ENCODE measurements at regions not wholly inside any gene's neighbourhood (a gene's known extent, or its start where the extent isn't known, plus 50 kb on each side); places are given as distances from the start of the nearest gene placed in this dataset.
"Not testable (repeated sequence)": the region's sequence is repeated elsewhere in the genome, so short reads cannot be mapped to it uniquely, and the experiment has no call there.

DNA sequence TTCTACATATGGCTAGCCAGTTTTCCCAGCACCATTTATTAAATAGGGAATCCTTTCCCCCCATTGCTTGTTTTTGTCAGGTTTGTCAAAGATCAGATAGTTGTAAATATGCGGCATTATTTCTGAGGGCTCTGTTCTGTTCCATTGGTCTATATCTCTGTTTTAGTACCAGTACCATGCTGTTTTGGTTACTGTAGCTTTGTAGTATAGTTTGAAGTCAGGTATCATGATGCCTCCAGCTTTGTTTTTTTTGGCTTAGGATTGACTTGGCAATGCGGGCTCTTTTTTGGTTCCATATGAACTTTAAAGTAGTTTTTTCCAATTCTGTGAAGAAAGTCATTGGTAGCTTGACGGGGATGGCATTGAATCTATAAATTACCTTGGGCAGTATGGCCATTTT, 60.0 kb upstream of the GPC3 start:
- H3K4me1 ChIP-seq (ENCODE audit: control insufficient read depth, insufficient read depth, low read length); H3K9ac ChIP-seq (ENCODE audit: low read depth, low read length); H3K9me3 ChIP-seq (ENCODE audit: control insufficient read depth, insufficient read depth, low read length); H3K27me3 ChIP-seq (ENCODE audit: control insufficient read depth, insufficient read depth, low read length); H3K4me3 ChIP-seq (ENCODE audit: low read depth, low read length); H3K36me3 ChIP-seq (ENCODE audit: control insufficient read depth, insufficient read depth, low read length); H3K27ac ChIP-seq (ENCODE audit: low read depth, low read length): not testable (repeated sequence)

DNA sequence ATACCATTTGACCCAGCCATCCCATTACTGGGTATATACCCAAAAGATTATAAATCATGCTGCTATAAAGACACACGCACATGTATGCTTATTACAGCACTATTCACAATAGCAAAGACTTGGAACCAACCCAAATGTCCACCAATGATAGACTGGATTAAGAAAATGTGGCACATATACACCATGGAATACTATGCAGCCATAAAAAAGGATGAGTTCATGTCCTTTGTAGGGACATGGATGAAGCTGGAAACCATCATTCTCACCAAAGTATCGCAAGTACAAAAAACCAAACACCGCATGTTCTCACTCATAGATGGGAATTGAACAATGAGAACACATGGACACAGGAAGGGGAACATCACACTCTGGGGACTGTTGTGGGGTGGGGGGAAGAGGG, 81.7 kb upstream of the GPC3 start:
- H3K27ac ChIP-seq (ENCODE audit: low read depth, low read length); H3K4me1 ChIP-seq (ENCODE audit: control insufficient read depth, insufficient read depth, low read length); H3K9me3 ChIP-seq (ENCODE audit: control insufficient read depth, insufficient read depth, low read length); H3K9ac ChIP-seq (ENCODE audit: low read depth, low read length); H3K4me3 ChIP-seq (ENCODE audit: low read depth, low read length); H3K36me3 ChIP-seq (ENCODE audit: control insufficient read depth, insufficient read depth, low read length); H3K27me3 ChIP-seq (ENCODE audit: control insufficient read depth, insufficient read depth, low read length): not testable (repeated sequence)

DNA sequence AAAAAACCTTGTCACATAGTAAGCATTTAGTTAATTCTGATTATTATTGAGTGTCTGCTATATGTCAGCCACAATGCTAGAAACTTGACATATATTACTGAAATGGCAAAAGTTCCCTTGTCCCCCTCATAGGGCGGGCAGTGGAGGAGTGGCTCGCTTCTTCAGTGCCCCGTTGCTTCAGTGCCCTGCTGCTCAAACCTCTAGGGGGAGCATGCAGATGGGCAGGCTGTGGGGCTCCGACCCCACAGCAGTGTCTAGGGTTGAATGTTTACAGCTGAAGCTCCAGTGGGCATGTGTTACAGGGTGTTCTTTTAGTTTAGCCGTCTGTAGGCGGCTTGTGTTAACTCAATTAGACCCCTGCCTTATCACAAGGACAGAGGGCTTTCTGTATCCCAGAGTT, 86.5 kb upstream of the GPC3 start:
- not testable (repeated sequence) for H3K36me3 ChIP-seq (ENCODE audit: control insufficient read depth, insufficient read depth, low read length)

DNA sequence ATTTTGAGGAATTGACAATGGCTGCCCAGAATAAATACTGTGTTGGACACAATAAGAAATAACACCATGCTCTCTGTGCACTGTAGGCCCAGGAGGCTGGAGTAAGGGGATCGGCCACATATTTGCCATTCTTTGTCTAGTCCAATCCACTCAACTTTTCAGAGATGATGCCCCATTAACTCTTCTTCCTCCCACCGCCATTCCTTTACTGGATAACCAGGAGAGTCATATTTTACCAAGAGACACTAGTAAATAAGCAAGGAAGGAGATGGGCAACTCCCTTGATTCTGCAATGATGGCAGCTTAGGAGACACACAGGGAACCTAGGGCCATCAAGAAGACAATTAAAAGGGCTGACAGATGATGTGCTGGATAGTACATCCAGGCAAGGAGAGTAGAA, 87.9 kb upstream of the GPC3 start:
- Histone ChIP-seq H3K4me1 (ENCODE audit: control insufficient read depth, insufficient read depth, low read length) (no peaks in the 10 kb centered on the region), H3K27me3 (ENCODE audit: control insufficient read depth, insufficient read depth, low read length) (no peaks in the 10 kb centered on the region; the same call in 1 of the 2 replicates), H3K27ac (ENCODE audit: low read depth, low read length) (no peak overlapping the region), H3K36me3 (ENCODE audit: control insufficient read depth, insufficient read depth, low read length) (no peaks in the 10 kb centered on the region), H3K4me3 (ENCODE audit: low read depth, low read length) (no peak overlapping the region), H3K9me3 (ENCODE audit: control insufficient read depth, insufficient read depth, low read length) (peaks cover 10% of the 10 kb centered on the region), H3K9ac (ENCODE audit: low read depth, low read length) (no peak overlapping the region)

More for the DNA sequence above, 86.5 kb upstream of the GPC3 start:
- not testable (repeated sequence) for H3K9ac ChIP-seq (ENCODE audit: low read depth, low read length); H3K4me1 ChIP-seq (ENCODE audit: control insufficient read depth, insufficient read depth, low read length); H3K27me3 ChIP-seq (ENCODE audit: control insufficient read depth, insufficient read depth, low read length); H3K4me3 ChIP-seq (ENCODE audit: low read depth, low read length); H3K27ac ChIP-seq (ENCODE audit: low read depth, low read length); H3K9me3 ChIP-seq (ENCODE audit: control insufficient read depth, insufficient read depth, low read length)

DNA sequence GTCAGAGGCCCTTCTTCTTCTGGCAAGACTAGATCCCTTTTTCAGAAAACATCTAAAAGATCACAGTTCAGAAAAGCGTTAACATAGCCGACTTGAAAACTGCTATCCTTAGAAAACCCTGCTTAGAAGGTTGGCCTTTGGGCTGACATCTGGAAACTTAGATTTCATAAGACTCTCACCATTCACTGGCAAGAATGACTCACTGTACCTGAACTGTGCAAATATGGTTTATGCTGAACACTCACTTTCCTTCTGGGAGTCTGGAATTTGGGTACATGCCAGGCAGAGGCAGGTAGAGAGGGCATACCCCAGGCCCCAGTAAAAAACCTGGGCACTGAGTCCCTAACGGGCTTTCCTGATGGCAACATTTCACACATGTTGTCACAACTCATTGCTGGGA, 88.8 kb upstream of the GPC3 start:
- Histone ChIP-seq H3K9me3 (ENCODE audit: control insufficient read depth, insufficient read depth, low read length) (peaks cover 13% of the 10 kb centered on the region), H3K27ac (ENCODE audit: low read depth, low read length) (no peak overlapping the region), H3K4me3 (ENCODE audit: low read depth, low read length) (no peak overlapping the region), H3K36me3 (ENCODE audit: control insufficient read depth, insufficient read depth, low read length) (no peaks in the 10 kb centered on the region), H3K9ac (ENCODE audit: low read depth, low read length) (no peak overlapping the region), H3K4me1 (ENCODE audit: control insufficient read depth, insufficient read depth, low read length) (no peaks in the 10 kb centered on the region), H3K27me3 (ENCODE audit: control insufficient read depth, insufficient read depth, low read length) (no peaks in the 10 kb centered on the region; the same call in 1 of the 2 replicates)

DNA sequence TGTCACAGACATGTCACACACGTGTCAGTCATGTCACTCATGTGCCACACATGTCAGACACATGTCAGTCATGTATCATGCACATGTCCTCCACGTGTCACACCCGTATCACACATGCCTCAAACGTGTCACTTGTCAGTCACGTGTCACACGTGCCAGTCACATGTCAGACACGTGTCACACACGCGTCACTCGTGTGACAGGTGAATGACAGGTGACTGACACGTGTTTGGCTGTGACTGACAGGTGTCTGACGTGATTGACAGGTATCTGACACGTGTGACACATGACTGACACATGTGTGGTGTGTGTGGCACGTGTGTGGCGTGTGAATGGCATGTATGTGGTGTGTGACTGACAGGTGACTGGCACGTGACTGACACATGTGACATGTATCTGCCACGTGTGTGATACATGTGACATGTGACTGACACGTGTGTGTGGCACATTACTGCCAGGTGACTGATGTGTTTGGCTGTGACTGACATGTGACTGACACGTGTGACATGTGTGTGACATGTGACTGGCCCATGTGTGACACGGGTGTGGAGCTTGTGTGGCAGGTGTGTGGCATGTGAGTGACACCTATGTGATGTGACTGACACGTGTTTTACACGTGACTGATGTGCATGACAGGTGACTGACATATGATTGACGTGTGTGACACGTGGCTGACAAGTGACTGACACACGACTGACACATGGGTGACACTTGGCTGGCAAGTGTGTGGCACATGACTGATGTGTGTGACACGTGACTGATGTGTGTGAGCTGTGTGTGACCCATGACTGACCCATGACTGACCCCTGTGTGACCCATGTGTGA, 90.7 kb upstream of the GPC3 start:
- Histone ChIP-seq H3K4me3 (ENCODE audit: low read depth, low read length) (no peak overlapping the region; the same call in 1 of the 2 replicates), H3K9me3 (ENCODE audit: control insufficient read depth, insufficient read depth, low read length) (peaks cover 17% of the 10 kb centered on the region), H3K27me3 (ENCODE audit: control insufficient read depth, insufficient read depth, low read length) (no peaks in the 10 kb centered on the region; the same call in 1 of the 2 replicates), H3K9ac (ENCODE audit: low read depth, low read length) (no peak overlapping the region), H3K27ac (ENCODE audit: low read depth, low read length) (no peak overlapping the region), H3K4me1 (ENCODE audit: control insufficient read depth, insufficient read depth, low read length) (no peaks in the 10 kb centered on the region), H3K36me3 (ENCODE audit: control insufficient read depth, insufficient read depth, low read length) (no peaks in the 10 kb centered on the region)

DNA sequence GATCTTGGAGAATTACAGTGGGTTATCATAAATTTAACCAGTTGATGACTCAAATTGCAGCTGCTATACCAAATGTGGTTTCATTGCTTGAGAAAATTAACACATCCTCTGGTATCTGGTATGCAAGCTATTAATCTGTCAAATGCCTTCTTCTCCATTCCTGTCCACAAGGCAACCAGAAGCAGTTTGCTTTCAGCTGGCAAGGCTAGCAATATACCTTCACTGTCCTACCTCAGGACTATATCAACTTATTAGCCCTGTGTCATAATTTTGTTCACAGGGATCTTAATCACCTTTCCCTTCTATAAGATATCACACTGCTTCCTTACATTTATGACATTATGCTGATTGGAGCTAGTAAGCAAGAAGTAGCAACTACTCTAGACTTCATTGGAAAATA, 110.0 kb upstream of the GPC3 start:
- H3K27me3 ChIP-seq (ENCODE audit: control insufficient read depth, insufficient read depth, low read length) = no peaks in the 10 kb centered on the region; the same call in 1 of the 2 replicates
- no peak overlapping the region for H3K9ac ChIP-seq (ENCODE audit: low read depth, low read length)
- no peaks in the 10 kb centered on the region for H3K4me1 ChIP-seq (ENCODE audit: control insufficient read depth, insufficient read depth, low read length)
- H3K9me3 ChIP-seq (ENCODE audit: control insufficient read depth, insufficient read depth, low read length) = no peaks in the 10 kb centered on the region
- H3K4me3 ChIP-seq (ENCODE audit: low read depth, low read length) = no peak overlapping the region
- no peaks in the 10 kb centered on the region for H3K36me3 ChIP-seq (ENCODE audit: control insufficient read depth, insufficient read depth, low read length)
- no peak overlapping the region for H3K27ac ChIP-seq (ENCODE audit: low read depth, low read length)

DNA sequence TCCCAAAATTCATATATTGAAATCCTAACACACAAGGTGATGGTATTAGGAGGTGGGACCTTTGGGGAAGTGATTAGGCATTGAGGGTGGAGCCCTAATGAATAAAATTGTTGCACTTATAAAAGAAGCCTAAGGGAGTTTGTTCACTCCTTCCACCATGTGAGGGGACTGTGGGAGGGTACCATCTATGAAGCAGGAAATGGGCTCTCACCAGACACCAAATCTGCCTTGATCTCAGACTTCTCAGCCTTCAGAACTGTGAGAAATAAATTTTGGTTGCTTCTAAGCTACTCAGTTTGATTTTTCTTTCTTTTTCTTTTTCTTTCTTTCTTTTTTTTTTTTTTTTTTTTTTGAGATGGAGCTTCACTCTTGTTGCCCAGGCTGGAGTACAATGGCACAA, 116.2 kb upstream of the GPC3 start:
- Histone ChIP-seq H3K27ac (ENCODE audit: low read depth, low read length) (no peak overlapping the region), H3K27me3 (ENCODE audit: control insufficient read depth, insufficient read depth, low read length) (no peaks in the 10 kb centered on the region), H3K36me3 (ENCODE audit: control insufficient read depth, insufficient read depth, low read length) (no peaks in the 10 kb centered on the region), H3K4me3 (ENCODE audit: low read depth, low read length) (no peak overlapping the region), H3K9me3 (ENCODE audit: control insufficient read depth, insufficient read depth, low read length) (no peaks in the 10 kb centered on the region), H3K4me1 (ENCODE audit: control insufficient read depth, insufficient read depth, low read length) (no peaks in the 10 kb centered on the region), H3K9ac (ENCODE audit: low read depth, low read length) (no peak overlapping the region)

DNA sequence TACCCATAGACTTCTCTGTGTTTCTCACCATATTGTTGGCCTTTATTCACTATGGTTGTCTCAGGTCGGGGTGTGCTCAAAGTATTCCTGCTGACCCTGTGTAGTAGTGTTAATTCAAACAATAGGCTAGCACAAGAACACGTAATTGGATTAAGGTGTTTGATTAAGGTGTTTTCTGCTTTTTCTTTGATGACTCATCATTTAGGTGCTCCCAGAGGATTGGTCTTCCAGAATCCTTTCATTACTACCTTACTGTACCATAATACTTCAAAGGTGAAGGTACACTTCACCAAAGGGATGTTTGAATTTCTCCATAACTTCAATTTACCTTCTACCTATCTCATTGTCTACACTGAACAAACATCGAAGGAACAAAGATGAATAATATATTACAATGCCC, 121.7 kb upstream of the CCDC160 start:
- Histone ChIP-seq H3K4me3 (ENCODE audit: low read depth, low read length) (no peak overlapping the region), H3K9ac (ENCODE audit: low read depth, low read length) (no peak overlapping the region), H3K9me3 (ENCODE audit: control insufficient read depth, insufficient read depth, low read length) (peaks cover 3% of the 10 kb centered on the region; the same call in 1 of the 2 replicates), H3K27ac (ENCODE audit: low read depth, low read length) (no peak overlapping the region), H3K27me3 (ENCODE audit: control insufficient read depth, insufficient read depth, low read length) (0 out of 2 replicates have a peak, but pooled peaks cover 3% of the 10 kb centered on the region), H3K4me1 (ENCODE audit: control insufficient read depth, insufficient read depth, low read length) (no peaks in the 10 kb centered on the region), H3K36me3 (ENCODE audit: control insufficient read depth, insufficient read depth, low read length) (no peaks in the 10 kb centered on the region)

DNA sequence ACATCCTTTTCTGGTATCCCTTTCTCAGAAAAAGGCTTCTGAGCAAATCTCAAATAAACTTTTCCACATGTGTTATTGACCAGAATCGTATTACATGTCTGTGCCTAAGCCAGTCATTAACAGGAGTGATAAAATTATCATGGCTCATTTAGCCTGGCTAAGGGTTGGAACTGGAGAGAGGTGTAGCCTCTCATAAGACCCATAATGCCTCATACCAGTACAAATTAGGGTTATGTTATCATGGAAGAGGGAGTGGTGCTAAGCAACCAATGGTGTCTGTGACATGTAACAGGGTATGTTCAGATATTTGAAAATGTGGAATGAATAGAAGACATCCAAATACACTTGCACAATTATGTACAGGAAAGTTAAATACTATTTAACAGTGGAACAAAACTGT, 99.6 kb upstream of the CCDC160 start:
- Histone ChIP-seq H3K27ac (ENCODE audit: low read depth, low read length) (no peak overlapping the region), H3K4me3 (ENCODE audit: low read depth, low read length) (no peak overlapping the region), H3K36me3 (ENCODE audit: control insufficient read depth, insufficient read depth, low read length) (no peaks in the 10 kb centered on the region), H3K27me3 (ENCODE audit: control insufficient read depth, insufficient read depth, low read length) (peaks cover 6% of the 10 kb centered on the region), H3K9ac (ENCODE audit: low read depth, low read length) (no peak overlapping the region), H3K9me3 (ENCODE audit: control insufficient read depth, insufficient read depth, low read length) (no peaks in the 10 kb centered on the region), H3K4me1 (ENCODE audit: control insufficient read depth, insufficient read depth, low read length) (peaks cover 11% of the 10 kb centered on the region)

DNA sequence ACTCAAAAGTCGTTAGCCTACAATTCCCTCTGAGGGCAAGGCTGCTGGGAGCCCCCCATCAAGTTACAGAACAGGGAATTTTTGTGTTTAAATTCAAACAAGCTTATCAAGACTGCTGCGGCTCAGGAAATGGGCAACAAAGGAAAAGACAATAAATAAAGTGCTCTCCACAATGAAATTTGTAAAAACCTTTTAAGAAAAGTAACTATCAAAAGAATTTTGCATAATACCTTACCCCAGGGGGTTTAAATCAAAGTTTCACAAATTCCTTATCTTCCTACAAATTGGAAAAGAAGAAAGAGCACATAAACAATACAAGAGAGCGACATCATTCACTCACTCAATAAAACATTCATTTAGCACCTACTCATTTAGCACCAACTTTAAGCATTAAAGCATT, 97.9 kb upstream of the CCDC160 start:
- H3K4me1 ChIP-seq (ENCODE audit: control insufficient read depth, insufficient read depth, low read length) = peaks cover 11% of the 10 kb centered on the region
- H3K9me3 ChIP-seq (ENCODE audit: control insufficient read depth, insufficient read depth, low read length) = no peaks in the 10 kb centered on the region
- H3K36me3 ChIP-seq (ENCODE audit: control insufficient read depth, insufficient read depth, low read length) = no peaks in the 10 kb centered on the region
- peaks cover 6% of the 10 kb centered on the region for H3K27me3 ChIP-seq (ENCODE audit: control insufficient read depth, insufficient read depth, low read length)
- H3K27ac ChIP-seq (ENCODE audit: low read depth, low read length) = no peak overlapping the region
- no peak overlapping the region for H3K4me3 ChIP-seq (ENCODE audit: low read depth, low read length)
- H3K9ac ChIP-seq (ENCODE audit: low read depth, low read length) = no peak overlapping the region

All from HUES48 (cell line).